GM12873 (cell line): ENCODE measurements at regions not wholly inside any gene's neighbourhood (a gene's known extent, or its start where the extent isn't known, plus 50 kb on each side); places are given as distances from the start of the nearest gene placed in this dataset.

Source experiments
- CTCF ChIP-seq: IDR thresholded peaks from 2 replicates; pipeline ENCODE4 v1.5.1; 2012; ENCODE audit warnings: low read depth, mild to moderate bottlenecking, moderate library complexity, low read length, control low read depth; ENCODE audit not compliant: insufficient read depth; ENCODE audit errors: missing control alignments

- no peak for TF ChIP-seq CTCF
Observed at GRCh38 chr4:67328018-67328278, 217.4 kb downstream of the CENPC start.

DNA sequence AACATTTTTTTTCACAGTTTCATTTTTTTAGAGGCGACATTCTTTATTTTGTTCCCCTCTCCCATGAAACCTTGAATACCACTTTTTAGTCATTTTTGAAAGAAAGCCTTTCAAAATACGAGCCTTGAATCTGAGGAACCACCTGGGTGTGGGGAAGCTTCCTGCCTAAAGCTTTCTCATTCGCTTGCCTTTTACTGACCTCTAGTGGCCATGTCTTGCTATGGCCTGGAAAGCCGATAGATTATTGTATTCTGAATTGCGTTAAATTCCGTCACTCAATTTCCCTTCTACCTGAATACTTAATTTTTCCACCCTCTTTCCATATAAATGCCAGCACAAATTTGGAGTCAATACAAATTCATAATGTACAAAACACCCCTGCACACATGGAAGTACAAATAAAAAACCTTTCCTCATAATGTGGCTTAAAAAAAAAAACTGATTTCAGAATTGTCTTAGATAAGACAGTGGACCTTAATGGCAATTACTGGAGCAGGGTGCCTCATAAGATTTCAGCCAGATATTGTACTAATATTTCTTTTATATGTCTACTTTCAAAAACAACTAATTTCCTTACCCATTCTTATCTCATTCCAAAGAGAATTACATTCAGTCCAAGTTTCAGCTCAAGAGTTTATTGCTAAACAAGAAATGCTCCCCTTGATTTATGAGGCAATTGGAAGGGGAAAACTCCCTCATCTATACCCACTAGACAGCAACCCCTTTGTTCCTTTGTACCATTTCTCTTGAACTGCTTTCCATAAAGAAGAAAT lies 217.9 kb downstream of the CENPC start:
- peak; percentile 86 for TF ChIP-seq CTCF

DNA sequence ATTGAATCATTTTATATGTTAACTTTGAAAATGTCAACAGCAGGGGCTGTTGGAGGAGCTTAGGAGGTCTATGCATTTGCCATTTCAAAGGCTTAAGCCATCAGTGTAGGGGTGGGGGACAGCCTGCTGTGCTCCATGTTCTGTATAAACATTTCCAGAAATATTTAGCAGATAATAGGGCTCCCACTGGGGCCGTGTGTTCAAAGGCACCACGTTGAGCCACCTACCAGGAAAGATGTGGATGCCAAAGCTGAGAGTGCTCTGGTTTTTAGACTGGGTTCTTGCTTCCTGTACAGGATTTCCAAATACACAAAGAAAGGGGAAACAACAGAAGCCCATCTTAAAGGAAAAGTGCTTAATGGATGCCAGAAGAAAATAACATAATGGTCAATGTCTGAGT lies 219.5 kb downstream of the CENPC start:
- no peak for TF ChIP-seq CTCF

DNA sequence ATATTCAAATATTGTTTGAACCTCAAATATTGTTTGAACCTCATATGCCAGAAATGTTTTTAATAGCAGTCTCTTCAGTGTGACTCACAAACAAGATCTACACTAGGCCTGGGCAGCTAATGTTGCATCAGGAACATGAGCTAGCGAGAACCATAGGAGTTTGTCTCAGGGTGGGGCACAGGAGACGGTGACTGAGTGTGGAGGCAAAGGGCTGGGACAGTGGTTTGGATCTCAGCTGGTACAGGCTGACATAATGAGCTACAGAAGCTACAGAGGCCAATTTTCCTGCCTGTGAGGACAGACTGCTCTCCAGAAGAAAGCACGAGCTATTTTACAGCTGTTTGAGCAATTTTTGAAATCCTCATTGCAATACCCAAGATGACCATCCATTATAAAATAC lies 224.7 kb downstream of the CENPC start:
- TF ChIP-seq CTCF = no peak

GRCh38 chr4:67292636-67293035 lies 252.7 kb downstream of the CENPC start:
- no peak for TF ChIP-seq CTCF

DNA sequence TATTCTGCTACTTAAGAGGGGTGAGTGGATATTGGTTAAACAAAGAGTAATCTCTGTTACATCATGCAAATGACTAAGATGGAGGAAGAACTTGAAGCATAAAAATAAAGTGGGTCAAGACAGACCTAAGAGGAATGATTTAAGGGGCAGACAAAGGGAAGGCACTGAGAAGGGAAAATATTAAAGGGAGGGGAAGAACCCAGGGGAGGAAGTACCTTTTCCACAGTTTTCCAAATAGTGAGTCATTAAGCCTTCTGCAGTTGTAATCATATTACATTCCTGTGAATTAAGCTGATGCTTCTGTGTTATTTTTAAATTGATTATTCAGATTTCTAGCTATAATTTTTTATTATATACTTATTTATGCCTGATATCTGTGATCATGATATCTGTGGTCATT lies 253.3 kb downstream of the CENPC start:
- TF ChIP-seq CTCF = no peak

DNA sequence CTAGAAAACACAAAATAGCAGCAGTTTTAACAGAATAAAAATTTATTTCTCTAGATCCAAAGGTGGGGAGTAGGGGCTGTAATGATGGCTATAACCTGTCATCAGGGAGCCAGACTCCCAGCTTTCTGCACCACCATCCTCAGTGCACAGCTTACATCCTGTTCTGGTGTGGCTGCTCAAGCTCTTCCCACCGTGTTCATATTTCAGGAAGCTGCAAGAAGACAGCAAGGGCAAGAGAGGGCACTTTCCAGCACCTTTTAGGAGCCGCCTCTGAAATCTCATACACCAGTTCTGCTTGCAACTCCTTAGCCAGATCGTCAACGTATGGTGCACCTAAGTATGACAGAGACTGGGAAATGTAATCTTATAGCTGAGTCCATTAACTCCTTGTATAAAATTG lies 253.7 kb downstream of the CENPC start:
- TF ChIP-seq CTCF = no peak
